Keratinocyte (primary cell): ENCODE measurements at regions not wholly inside any gene's neighbourhood (a gene's known extent, or its start where the extent isn't known, plus 50 kb on each side); places are given as distances from the start of the nearest gene placed in this dataset.

Experiments used
- DNase-seq: peaks from one replicate; pipeline ENCODE4 v3.0.0-alpha.2; 2011; ENCODE audit warnings: low read depth, missing footprints, low spot score
- FAIRE-seq: peaks from 2 replicates; lab custom pipeline; 2011; peaks lifted over from hg19 to GRCh38; lab: Jason Lieb, UNC
- H2AFZ ChIP-seq: 2 replicates; pipeline ENCODE4 v1.6.0; 2012; ENCODE audit warnings: low read length, control low read depth, inconsistent platforms; ENCODE audit not compliant: control insufficient read depth
- H3K27ac ChIP-seq: 2 replicates; pipeline ENCODE4 v1.5.1; 2011; ENCODE audit warnings: low read length; ENCODE audit not compliant: control insufficient read depth, insufficient read depth
- H3K27me3 ChIP-seq: 3 replicates; pipeline ENCODE4 v1.6.0; 2011; ENCODE audit warnings: low read length; ENCODE audit not compliant: control insufficient read depth, insufficient read depth; ENCODE audit errors: extremely low read depth
- H3K36me3 ChIP-seq, 2 experiments: 2 replicates in 1 of 2; 3 replicates in 1 of 2; pipeline ENCODE4 v1.5.1; 2011; ENCODE audit warnings: low read length in 2 of 2, mild to moderate bottlenecking in 1 of 2; ENCODE audit not compliant: control insufficient read depth in 2 of 2, insufficient read depth in 2 of 2; ENCODE audit errors: extremely low read depth in 1 of 2
- H3K4me1 ChIP-seq: 3 replicates; pipeline ENCODE4 v1.5.1; 2011; ENCODE audit warnings: low read length; ENCODE audit not compliant: control insufficient read depth, insufficient read depth; ENCODE audit errors: extremely low read depth
- H3K4me2 ChIP-seq: 3 replicates; pipeline ENCODE4 v1.6.0; 2011; ENCODE audit warnings: low read depth, low read length; ENCODE audit not compliant: control insufficient read depth, insufficient read depth; ENCODE audit errors: extremely low read depth
- H3K4me3 ChIP-seq, 3 experiments: fragments of 200-600 bp in 1 of 3; sonication (generic) in 1 of 3; 2 replicates in 2 of 3; 3 replicates in 1 of 3; pipeline ENCODE4 v1.5.1; 2011 to 2016; ENCODE audit warnings: low read length in 3 of 3, mild to moderate bottlenecking in 3 of 3, control low read depth in 2 of 3, inconsistent platforms in 1 of 3, low read depth in 1 of 3, mixed read lengths in 1 of 3, mixed run types in 1 of 3, moderate library complexity in 1 of 3; ENCODE audit not compliant: control insufficient read depth in 2 of 3, insufficient read depth in 2 of 3; ENCODE audit errors: extremely low read depth in 1 of 3
- H3K79me2 ChIP-seq: 2 replicates; pipeline ENCODE4 v1.6.0; 2012; ENCODE audit warnings: low read length; ENCODE audit not compliant: control insufficient read depth, insufficient read depth
- H3K9ac ChIP-seq: 3 replicates; pipeline ENCODE4 v1.6.0; 2011; ENCODE audit warnings: low read length; ENCODE audit not compliant: control insufficient read depth, insufficient read depth; ENCODE audit errors: extremely low read depth
- H3K9me1 ChIP-seq: 3 replicates; pipeline ENCODE4 v1.6.0; 2011; ENCODE audit warnings: low read length; ENCODE audit not compliant: control insufficient read depth, insufficient read depth; ENCODE audit errors: extremely low read depth
- H3K9me3 ChIP-seq: 2 replicates; pipeline ENCODE4 v1.5.1; 2012; ENCODE audit warnings: low read depth, low read length; ENCODE audit not compliant: control insufficient read depth
- H4K20me1 ChIP-seq: 3 replicates; pipeline ENCODE4 v1.6.0; 2011; ENCODE audit warnings: low read length; ENCODE audit not compliant: control insufficient read depth, insufficient read depth; ENCODE audit errors: extremely low read depth
- EZH2 ChIP-seq: IDR thresholded peaks from one replicate; pipeline ENCODE4 v1.6.1; 2012; ENCODE audit warnings: inconsistent platforms, mild to moderate bottlenecking, low read length, moderate library complexity
- dilution Hi-C: fragments of 300-500 bp; cut with MboI; formaldehyde crosslinking; loops from one replicate; pipeline ENCODE4 v1.7.0; 2020; ENCODE audit warnings: low sequenced_read_pairs; ENCODE audit not compliant: extremely low pct_ligation_motif_present
- TF ChIP-seq, protein P1 (sequence below), 3 experiments: IDR thresholded peaks in 1 of 3; conservative IDR thresholded peaks in 1 of 3; optimal IDR thresholded peaks in 1 of 3; 2 replicates in 2 of 3; 3 replicates in 1 of 3; pipeline versions ENCODE3 to v1.5.1; 2011; ENCODE audit warnings: low read length in 3 of 3, mild to moderate bottlenecking in 3 of 3, moderate library complexity in 2 of 3, control low read depth in 1 of 3, inconsistent platforms in 1 of 3; ENCODE audit not compliant: insufficient read depth in 2 of 3; ENCODE audit errors: extremely low read depth in 1 of 3

DNA sequence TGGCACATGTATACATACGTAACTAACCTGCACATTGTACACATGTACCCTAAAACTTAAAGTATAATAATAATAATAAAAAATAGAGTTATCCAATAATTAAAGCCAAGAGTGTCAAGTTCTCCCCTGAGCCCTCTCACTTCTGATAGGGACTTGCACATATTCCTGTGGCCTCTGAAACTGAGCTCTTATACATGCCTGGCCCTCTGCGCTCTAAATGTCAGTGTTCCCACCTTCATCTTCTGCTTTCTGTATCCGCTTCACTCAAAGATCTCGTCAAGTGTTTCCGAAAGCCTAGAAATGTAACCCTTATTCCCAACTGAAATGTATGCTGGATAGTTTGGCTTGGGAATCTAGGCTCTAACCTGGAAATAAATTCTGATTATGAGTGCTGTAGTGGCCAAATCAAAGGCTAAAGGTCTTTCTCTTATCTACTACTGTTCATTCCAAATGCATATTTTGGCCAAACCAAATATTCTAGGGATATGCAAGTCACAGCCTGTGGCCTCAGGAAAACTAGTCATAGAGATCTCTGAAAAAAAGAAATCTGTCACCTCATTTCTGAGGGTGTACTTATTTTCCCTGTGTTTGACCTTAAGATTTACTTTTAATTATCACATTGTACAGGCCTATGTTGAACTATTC lies 99.5 kb upstream of the LYPLAL1 start:
- H3K9me3 ChIP-seq: no peaks in the 10 kb centered on the region
- H3K79me2 ChIP-seq: no peaks in the 10 kb centered on the region
- no peaks in the 10 kb centered on the region for H3K4me1 ChIP-seq
- H3K27me3 ChIP-seq: no peaks in the 10 kb centered on the region
- TF ChIP-seq EZH2: no peak
- TF ChIP-seq, protein P1, sequence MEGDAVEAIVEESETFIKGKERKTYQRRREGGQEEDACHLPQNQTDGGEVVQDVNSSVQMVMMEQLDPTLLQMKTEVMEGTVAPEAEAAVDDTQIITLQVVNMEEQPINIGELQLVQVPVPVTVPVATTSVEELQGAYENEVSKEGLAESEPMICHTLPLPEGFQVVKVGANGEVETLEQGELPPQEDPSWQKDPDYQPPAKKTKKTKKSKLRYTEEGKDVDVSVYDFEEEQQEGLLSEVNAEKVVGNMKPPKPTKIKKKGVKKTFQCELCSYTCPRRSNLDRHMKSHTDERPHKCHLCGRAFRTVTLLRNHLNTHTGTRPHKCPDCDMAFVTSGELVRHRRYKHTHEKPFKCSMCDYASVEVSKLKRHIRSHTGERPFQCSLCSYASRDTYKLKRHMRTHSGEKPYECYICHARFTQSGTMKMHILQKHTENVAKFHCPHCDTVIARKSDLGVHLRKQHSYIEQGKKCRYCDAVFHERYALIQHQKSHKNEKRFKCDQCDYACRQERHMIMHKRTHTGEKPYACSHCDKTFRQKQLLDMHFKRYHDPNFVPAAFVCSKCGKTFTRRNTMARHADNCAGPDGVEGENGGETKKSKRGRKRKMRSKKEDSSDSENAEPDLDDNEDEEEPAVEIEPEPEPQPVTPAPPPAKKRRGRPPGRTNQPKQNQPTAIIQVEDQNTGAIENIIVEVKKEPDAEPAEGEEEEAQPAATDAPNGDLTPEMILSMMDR (optimal IDR thresholded peaks at IDR 0.05 in 1 of 3, IDR thresholded peaks at IDR 0.05 in 1 of 3, conservative IDR thresholded peaks at IDR 0.05 in 1 of 3; ENCODE audit: extremely low read depth in 1 of 3, insufficient read depth in 2 of 3, low read length in 3 of 3): no peak
- no peak overlapping the region for H3K27ac ChIP-seq
- no peak overlapping the region for H3K4me2 ChIP-seq
- H3K9me1 ChIP-seq: no peaks in the 10 kb centered on the region
- no peak for FAIRE-seq
- H2AFZ ChIP-seq: no peak overlapping the region
- no peak overlapping the region for H3K9ac ChIP-seq
- dilution Hi-C loops: no loop called here
- no peak for DNase-seq
- no peak overlapping the region for H3K4me3 ChIP-seq
- H4K20me1 ChIP-seq: no peaks in the 10 kb centered on the region
- H3K36me3 ChIP-seq: no peaks in the 10 kb centered on the region

- TF ChIP-seq, protein P1 (optimal IDR thresholded peaks at IDR 0.05 in 1 of 3, IDR thresholded peaks at IDR 0.05 in 1 of 3, conservative IDR thresholded peaks at IDR 0.05 in 1 of 3; ENCODE audit: extremely low read depth in 1 of 3, insufficient read depth in 2 of 3, low read length in 3 of 3): no peak
- no peak for TF ChIP-seq EZH2
- Histone ChIP-seq H2AFZ (no peak overlapping the region), H3K9me1 (no peaks in the 10 kb centered on the region), H3K27ac (no peak overlapping the region), H4K20me1 (no peaks in the 10 kb centered on the region), H3K4me3 (no peak overlapping the region), H3K9ac (no peak overlapping the region), H3K9me3 (no peaks in the 10 kb centered on the region), H3K36me3 (no peaks in the 10 kb centered on the region), H3K4me2 (no peak overlapping the region), H3K79me2 (no peaks in the 10 kb centered on the region), H3K4me1 (no peaks in the 10 kb centered on the region), H3K27me3 (no peaks in the 10 kb centered on the region)
- DNase-seq (no peak), FAIRE-seq (no peak)
- dilution Hi-C loops: no loop called here
These were observed 98.4 kb upstream of the LYPLAL1 start for GRCh38 chr1:219075121-219075879.
